Gastrocnemius medialis (tissue), 4 donors: ENCODE measurements at regions not wholly inside any gene's neighbourhood (a gene's known extent, or its start where the extent isn't known, plus 50 kb on each side); places are given as distances from the start of the nearest gene placed in this dataset.

Experiments used
- ATAC-seq, 2 donors: fragments of 150-250 bp; one replicate each; pipeline ENCODE4 v1.9.1; 2016
- DNase-seq, 2 donors: peaks; one replicate each; pipeline ENCODE4 v3.0.0-alpha.2; 2019
- H3K27ac ChIP-seq, 4 donors: fragments of 200-600 bp; sonication (generic); 1 replicate in 1 of 4; 2 replicates in 3 of 4; pipeline ENCODE4 v1.5.1; 2016 to 2018; ENCODE audit warnings: mild to moderate bottlenecking in 2 of 4, moderate library complexity in 1 of 4
- H3K27me3 ChIP-seq, 3 donors: fragments of 200-600 bp; sonication (generic) in 2 of 3; 1 replicate in 1 of 3; 2 replicates in 2 of 3; pipeline versions ENCODE4 v1.5.1 to v1.6.0; 2016 to 2019; ENCODE audit warnings: mild to moderate bottlenecking in 1 of 3, moderate library complexity in 1 of 3
- H3K36me3 ChIP-seq, 2 donors: fragments of 200-600 bp; sonication (generic) in 1 of 2; one replicate each; pipeline ENCODE4 v1.5.1; 2017 to 2018
- H3K4me1 ChIP-seq, 2 donors: fragments of 200-600 bp; sonication (generic) in 1 of 2; one replicate each; pipeline ENCODE4 v1.5.1; 2016 to 2017; ENCODE audit warnings: mild to moderate bottlenecking in 2 of 2
- H3K4me3 ChIP-seq, 4 donors: fragments of 200-600 bp; sonication (generic) in 3 of 4; 1 replicate in 1 of 4; 2 replicates in 3 of 4; pipeline ENCODE4 v1.5.1; 2016 to 2019; ENCODE audit warnings: mild to moderate bottlenecking in 2 of 4
- H3K9me3 ChIP-seq, 3 donors: fragments of 200-600 bp; sonication (generic) in 2 of 3; 1 replicate in 1 of 3; 2 replicates in 2 of 3; pipeline ENCODE4 v1.5.1; 2016 to 2019
- CTCF ChIP-seq, 5 experiments: fragments of 450-650 bp in 3 of 5; fragments of 200-600 bp in 2 of 5; sonication (generic) in 2 of 5; IDR thresholded peaks in 4 of 5; conservative IDR thresholded peaks in 1 of 5; 1 replicate in 4 of 5; 2 replicates in 1 of 5; pipeline ENCODE4 v1.5.1; 2016 to 2019; ENCODE audit warnings: antibody characterized with exemption in 5 of 5, mild to moderate bottlenecking in 3 of 5, moderate library complexity in 3 of 5
- POLR2A ChIP-seq, 2 donors: fragments of 450-650 bp; IDR thresholded peaks; one replicate each; pipeline ENCODE4 v1.6.1; 2017; ENCODE audit warnings: antibody characterized with exemption in 2 of 2, mild to moderate bottlenecking in 2 of 2, moderate library complexity in 2 of 2
- in situ Hi-C, 4 donors: fragments of 200-750 bp; cut with MboI; loops; one replicate each; pipeline versions ENCODE4 v1.15.0 to v1.8.0; 2017; ENCODE audit warnings: low sequenced_read_pairs in 4 of 4
- intact Hi-C: fragments of 100-400 bp; cut with DNase I; formaldehyde crosslinking; loops from one replicate; pipeline ENCODE4 v1.15.1; 2023; ENCODE audit warnings: low total_unique reads

GRCh38 chr5:59955241-59955640 lies 61.7 kb upstream of the PDE4D start:
- in situ Hi-C loops, result no loop called here
- DNase-seq, result no peak
- Histone ChIP-seq H3K27ac (no peak overlapping the region), H3K4me1 (no peaks in the 10 kb centered on the region), H3K36me3 (no peaks in the 10 kb centered on the region), H3K9me3 (no peaks in the 10 kb centered on the region), H3K27me3 (no peaks in the 10 kb centered on the region), H3K4me3 (no peak overlapping the region)
- TF ChIP-seq CTCF (IDR thresholded peaks at IDR 0.05 in 4 of 5, conservative IDR thresholded peaks at IDR 0.05 in 1 of 5), result no peak
- TF ChIP-seq POLR2A (IDR thresholded peaks at IDR 0.05), result no peak
- no peak for ATAC-seq
- intact Hi-C loops, result no loop called here

GRCh38 chr5:59943452-59944113 lies 50.1 kb upstream of the PDE4D start:
- Histone ChIP-seq H3K9me3 (no peaks in the 10 kb centered on the region), H3K4me1 (no peaks in the 10 kb centered on the region), H3K27me3 (no peaks in the 10 kb centered on the region), H3K36me3 (no peaks in the 10 kb centered on the region), H3K4me3 (no peak overlapping the region), H3K27ac (no peak overlapping the region)
- no peak for ATAC-seq
- DNase-seq, result no peak
- intact Hi-C loops (no loop called here), in situ Hi-C loops (no loop called here)
- TF ChIP-seq POLR2A (IDR thresholded peaks at IDR 0.05) (no peak), CTCF (IDR thresholded peaks at IDR 0.05 in 4 of 5, conservative IDR thresholded peaks at IDR 0.05 in 1 of 5) (no peak)
